PFSK-1 (cell line): ENCODE measurements at regions not wholly inside any gene's neighbourhood (a gene's known extent, or its start where the extent isn't known, plus 50 kb on each side); places are given as distances from the start of the nearest gene placed in this dataset.

Source experiments
- FOXP2 ChIP-seq: optimal IDR thresholded peaks from 2 replicates; pipeline ENCODE3; 2011; ENCODE audit warnings: borderline replicate concordance, control low read depth, inconsistent platforms; ENCODE audit not compliant: insufficient read depth; ENCODE audit errors: extremely low read length, extremely low read depth
- POLR2AphosphoS5 ChIP-seq: IDR thresholded peaks from 2 replicates; pipeline ENCODE4 v1.6.1; 2012; ENCODE audit warnings: low read depth, mild to moderate bottlenecking, control low read depth, low read length, moderate library complexity
- SIN3A ChIP-seq: IDR thresholded peaks from 2 replicates; pipeline ENCODE4 v1.6.1; 2012; ENCODE audit warnings: mild to moderate bottlenecking, low read length, moderate library complexity, borderline replicate concordance; ENCODE audit not compliant: insufficient read depth
- TAF1 ChIP-seq: IDR thresholded peaks from 2 replicates; pipeline ENCODE4 v1.6.1; 2012; ENCODE audit warnings: low read length, control low read depth, borderline replicate concordance; ENCODE audit not compliant: insufficient read depth
- TF ChIP-seq, protein P1 (sequence below), 2 experiments: IDR thresholded peaks; 2 replicates each; pipeline versions ENCODE4 v1.6.1 to v1.8.0; 2011 to 2012; ENCODE audit warnings: low read depth in 2 of 2, low read length in 2 of 2, control low read depth in 1 of 2, inconsistent platforms in 1 of 2, mild to moderate bottlenecking in 1 of 2, moderate library complexity in 1 of 2; ENCODE audit not compliant: insufficient read depth in 1 of 2

- TF ChIP-seq, protein P1, sequence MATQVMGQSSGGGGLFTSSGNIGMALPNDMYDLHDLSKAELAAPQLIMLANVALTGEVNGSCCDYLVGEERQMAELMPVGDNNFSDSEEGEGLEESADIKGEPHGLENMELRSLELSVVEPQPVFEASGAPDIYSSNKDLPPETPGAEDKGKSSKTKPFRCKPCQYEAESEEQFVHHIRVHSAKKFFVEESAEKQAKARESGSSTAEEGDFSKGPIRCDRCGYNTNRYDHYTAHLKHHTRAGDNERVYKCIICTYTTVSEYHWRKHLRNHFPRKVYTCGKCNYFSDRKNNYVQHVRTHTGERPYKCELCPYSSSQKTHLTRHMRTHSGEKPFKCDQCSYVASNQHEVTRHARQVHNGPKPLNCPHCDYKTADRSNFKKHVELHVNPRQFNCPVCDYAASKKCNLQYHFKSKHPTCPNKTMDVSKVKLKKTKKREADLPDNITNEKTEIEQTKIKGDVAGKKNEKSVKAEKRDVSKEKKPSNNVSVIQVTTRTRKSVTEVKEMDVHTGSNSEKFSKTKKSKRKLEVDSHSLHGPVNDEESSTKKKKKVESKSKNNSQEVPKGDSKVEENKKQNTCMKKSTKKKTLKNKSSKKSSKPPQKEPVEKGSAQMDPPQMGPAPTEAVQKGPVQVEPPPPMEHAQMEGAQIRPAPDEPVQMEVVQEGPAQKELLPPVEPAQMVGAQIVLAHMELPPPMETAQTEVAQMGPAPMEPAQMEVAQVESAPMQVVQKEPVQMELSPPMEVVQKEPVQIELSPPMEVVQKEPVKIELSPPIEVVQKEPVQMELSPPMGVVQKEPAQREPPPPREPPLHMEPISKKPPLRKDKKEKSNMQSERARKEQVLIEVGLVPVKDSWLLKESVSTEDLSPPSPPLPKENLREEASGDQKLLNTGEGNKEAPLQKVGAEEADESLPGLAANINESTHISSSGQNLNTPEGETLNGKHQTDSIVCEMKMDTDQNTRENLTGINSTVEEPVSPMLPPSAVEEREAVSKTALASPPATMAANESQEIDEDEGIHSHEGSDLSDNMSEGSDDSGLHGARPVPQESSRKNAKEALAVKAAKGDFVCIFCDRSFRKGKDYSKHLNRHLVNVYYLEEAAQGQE (IDR thresholded peaks at IDR 0.05; ENCODE audit: insufficient read depth in 1 of 2, low read depth in 2 of 2, low read length in 2 of 2) = no peak
- TF ChIP-seq SIN3A (no peak), FOXP2 (no peak), TAF1 (no peak), POLR2AphosphoS5 (no peak)
Measured at GRCh38 chr17:33944412-33944811, 310.7 kb upstream of the CCL2 start.

DNA sequence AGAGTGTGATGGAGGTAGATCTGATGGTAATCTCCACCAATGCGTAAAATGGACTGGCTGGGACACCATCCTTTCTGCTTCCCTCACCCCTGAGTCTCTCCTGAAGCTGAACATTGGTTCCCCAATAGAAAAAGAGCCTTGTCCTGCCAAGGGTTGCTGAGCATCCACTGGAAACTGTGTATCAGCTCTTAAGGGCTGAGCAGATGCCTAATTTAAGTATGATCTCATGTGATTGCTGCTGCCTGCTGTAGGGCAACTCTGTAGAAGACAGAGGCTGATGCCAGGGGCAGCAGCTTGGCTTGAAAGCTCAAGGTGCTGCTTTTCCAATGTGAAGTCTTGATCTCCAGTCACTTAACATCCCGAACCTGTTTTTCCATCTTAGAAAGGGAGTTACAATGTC, 310.3 kb upstream of the CCL2 start:
- TF ChIP-seq POLR2AphosphoS5 (no peak), FOXP2 (no peak), SIN3A (no peak), TAF1 (no peak)
- TF ChIP-seq, protein P1 (IDR thresholded peaks at IDR 0.05; ENCODE audit: insufficient read depth in 1 of 2, low read depth in 2 of 2, low read length in 2 of 2) = no peak

DNA sequence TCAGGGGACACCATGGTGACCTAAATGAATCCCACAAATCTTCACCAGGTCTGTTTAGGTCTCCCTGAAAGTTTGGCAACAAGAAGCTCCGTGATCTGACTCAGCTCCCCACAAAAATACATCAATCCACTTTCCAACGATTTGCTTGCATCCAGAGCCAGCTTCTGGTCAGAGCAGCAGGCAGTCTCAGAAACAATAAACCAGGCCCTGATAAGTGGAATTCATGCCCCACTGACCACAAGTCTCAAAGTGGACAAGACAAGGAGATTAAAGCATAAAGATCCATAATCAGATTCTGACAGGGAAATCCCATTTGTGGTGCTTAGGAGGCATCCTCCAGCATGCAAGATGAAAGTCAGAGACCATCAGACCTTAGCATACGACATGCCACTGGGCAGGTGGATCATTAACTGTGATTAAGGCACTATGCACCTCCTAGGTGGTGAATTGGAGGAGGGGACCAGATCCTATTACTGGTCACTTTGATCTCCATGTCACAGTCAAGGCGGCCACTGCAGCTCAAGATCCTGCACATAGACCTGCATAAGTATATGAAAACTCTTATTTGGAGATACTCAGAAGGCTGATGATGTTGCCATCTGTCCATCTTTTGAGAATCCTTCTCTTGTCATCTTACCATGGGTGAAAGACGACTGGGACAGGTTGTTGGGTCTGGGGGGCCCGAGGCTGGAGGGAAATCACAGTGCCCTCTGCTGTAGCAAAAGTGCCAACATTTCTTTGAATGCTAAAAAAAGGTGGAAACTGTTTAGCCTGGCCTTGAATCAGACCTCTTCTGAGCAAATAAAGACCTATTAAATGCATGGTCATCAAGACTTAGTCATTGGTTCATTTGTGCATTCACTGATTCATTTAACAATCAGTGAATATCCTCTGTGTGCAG, 309.2 kb upstream of the CCL2 start:
- no peak for TF ChIP-seq SIN3A
- TF ChIP-seq, protein P1 (IDR thresholded peaks at IDR 0.05; ENCODE audit: insufficient read depth in 1 of 2, low read depth in 2 of 2, low read length in 2 of 2) = no peak
- no peak for TF ChIP-seq TAF1
- TF ChIP-seq FOXP2 = no peak
- no peak for TF ChIP-seq POLR2AphosphoS5

GRCh38 chr17:33947762-33948161, 307.3 kb upstream of the CCL2 start:
- TF ChIP-seq TAF1 (no peak), FOXP2 (no peak), POLR2AphosphoS5 (no peak), SIN3A (no peak)
- TF ChIP-seq, protein P1 (IDR thresholded peaks at IDR 0.05; ENCODE audit: insufficient read depth in 1 of 2, low read depth in 2 of 2, low read length in 2 of 2) = no peak
